PC-3 (cell line): ENCODE measurements at regions not wholly inside any gene's neighbourhood (a gene's known extent, or its start where the extent isn't known, plus 50 kb on each side); places are given as distances from the start of the nearest gene placed in this dataset.

Experiments
- ATAC-seq: fragments of 200-7000 bp; cut with Tn5 transposase; 2 replicates; pipeline ENCODE4 v1.9.1; 2020; ENCODE audit warnings: mild to moderate bottlenecking, moderate library complexity
- BruUV-seq: library from RNA; stranded (reverse); fragments of 400-500 nt; replicated peaks from 2 replicates; lab custom pipeline; 2021; lab: Mats Ljungman, UMichigan
- CTCF ChIA-PET: fragments of 300-600 bp; sonication (Branson Sonifier 250); formaldehyde crosslinking; loops from one replicate; lab custom pipeline; 2022; ENCODE audit warnings: antibody characterized with exemption; lab: Charles Lee
- POLR2A ChIA-PET: fragments of 300-600 bp; sonication (Branson Sonifier 250); formaldehyde crosslinking; loops from one replicate; lab custom pipeline; 2022; ENCODE audit warnings: antibody characterized with exemption; ENCODE audit not compliant: unreplicated experiment; lab: Charles Lee
- DNase-seq: peaks from one replicate; pipeline ENCODE4 v3.0.0-alpha.2; 2015
- H2AFZ ChIP-seq: fragments of 300-600 bp; sonication (generic); 2 replicates; pipeline ENCODE4 v1.6.0; 2016; ENCODE audit warnings: antibody characterized with exemption, low read length
- H3F3A ChIP-seq: fragments of 300-600 bp; sonication (generic); one replicate; pipeline ENCODE4 v1.6.0; 2017; ENCODE audit warnings: antibody characterized with exemption, low read length, control low read depth, mild to moderate bottlenecking; ENCODE audit not compliant: unreplicated experiment
- H3K27ac ChIP-seq: fragments of 300-600 bp; sonication (generic); 2 replicates; pipeline ENCODE4 v1.5.1; 2016; ENCODE audit warnings: mild to moderate bottlenecking, low read length
- H3K27me3 ChIP-seq: fragments of 300-600 bp; sonication (generic); 2 replicates; pipeline ENCODE4 v1.6.1; 2016; ENCODE audit warnings: low read length, mixed read lengths
- H3K36me3 ChIP-seq: fragments of 300-600 bp; sonication (generic); 2 replicates; pipeline ENCODE4 v1.6.1; 2016; ENCODE audit warnings: low read depth, mixed run types, low read length, mixed read lengths
- H3K4me1 ChIP-seq: fragments of 300-600 bp; sonication (generic); 2 replicates; pipeline ENCODE4 v1.5.1; 2016; ENCODE audit warnings: low read length; ENCODE audit not compliant: insufficient read depth
- H3K4me2 ChIP-seq: fragments of 300-600 bp; sonication (generic); 2 replicates; pipeline ENCODE4 v1.6.0; 2016; ENCODE audit warnings: low read length
- H3K4me3 ChIP-seq: fragments of 300-600 bp; sonication (generic); 2 replicates; pipeline ENCODE4 v1.5.1; 2016; ENCODE audit warnings: mild to moderate bottlenecking, low read length, mixed read lengths
- H3K79me2 ChIP-seq: fragments of 300-600 bp; sonication (generic); 2 replicates; pipeline ENCODE4 v1.6.1; 2017; ENCODE audit warnings: low read length, mixed read lengths
- H3K9ac ChIP-seq: fragments of 300-600 bp; sonication (generic); 2 replicates; pipeline ENCODE4 v1.6.0; 2016; ENCODE audit warnings: mild to moderate bottlenecking, low read length
- H3K9me2 ChIP-seq: fragments of 300-600 bp; sonication (generic); replicated peaks from 2 replicates; pipeline ENCODE4 v1.6.1; 2016; ENCODE audit warnings: mixed run types, low read length, mixed read lengths
- H3K9me3 ChIP-seq: fragments of 300-600 bp; sonication (generic); 2 replicates; pipeline ENCODE4 v1.6.1; 2016; ENCODE audit warnings: low read length, mixed read lengths
- H4K20me1 ChIP-seq: fragments of 300-600 bp; sonication (generic); 2 replicates; pipeline ENCODE4 v1.6.1; 2016; ENCODE audit warnings: low read length, mixed read lengths
- CTCF ChIP-seq: fragments of 300-600 bp; sonication (generic); conservative IDR thresholded peaks from 2 replicates; pipeline ENCODE4 v1.5.1; 2017; ENCODE audit warnings: antibody characterized with exemption, low read depth, mild to moderate bottlenecking, low read length
- EZH2 ChIP-seq: fragments of 300-600 bp; sonication (generic); IDR thresholded peaks from one replicate; pipeline ENCODE4 v1.6.1; 2017; ENCODE audit warnings: antibody characterized with exemption, mild to moderate bottlenecking, low read length; ENCODE audit not compliant: unreplicated experiment
- EZH2phosphoT487 ChIP-seq: fragments of 300-600 bp; sonication (generic); IDR thresholded peaks from 2 replicates; pipeline ENCODE4 v1.6.1; 2018; ENCODE audit warnings: mild to moderate bottlenecking, antibody characterized with exemption, low read length, borderline replicate concordance
- intact Hi-C: fragments of 100-400 bp; cut with micrococcal nuclease; formaldehyde crosslinking; loops from 2 replicates; pipeline ENCODE4 v1.9.0; 2023

GRCh38 chr2:18131761-18132160, 253.3 kb downstream of the KCNS3 start:
- BruUV-seq: no TSS peak
- CTCF ChIA-PET: no interaction called here
- Histone ChIP-seq H3K27ac (no peak overlapping the region), H3K4me2 (no peak overlapping the region), H2AFZ (no peak overlapping the region), H3K9ac (no peak overlapping the region), H3K9me3 (no peaks in the 10 kb centered on the region), H3K4me1 (no peaks in the 10 kb centered on the region), H3K27me3 (0 out of 2 replicates have a peak, but pooled peaks cover 2% of the 10 kb centered on the region), H3K36me3 (no peaks in the 10 kb centered on the region), H3F3A (no peaks in the 10 kb centered on the region), H3K4me3 (no peak overlapping the region), H3K79me2 (no peaks in the 10 kb centered on the region), H4K20me1 (no peaks in the 10 kb centered on the region), H3K9me2 (no peaks in the 10 kb centered on the region)
- intact Hi-C loops: no loop called here
- no peak for DNase-seq
- no peak for TF ChIP-seq CTCF
- no peak for TF ChIP-seq EZH2
- TF ChIP-seq EZH2phosphoT487: no peak
- ATAC-seq: no peak
- POLR2A ChIA-PET: no interaction called here

- H3K4me1 ChIP-seq: no peaks in the 10 kb centered on the region
- H3K9ac ChIP-seq: no peak overlapping the region
- POLR2A ChIA-PET: no interaction called here
- TF ChIP-seq EZH2 (no peak), EZH2phosphoT487 (no peak), CTCF (no peak)
- H3K79me2 ChIP-seq: no peaks in the 10 kb centered on the region
- H3K4me3 ChIP-seq: no peak overlapping the region
- H3K27ac ChIP-seq: no peak overlapping the region
- CTCF ChIA-PET: no interaction called here
- DNase-seq: no peak
- no peaks in the 10 kb centered on the region for H3K9me3 ChIP-seq
- BruUV-seq: no TSS peak
- H3K4me2 ChIP-seq: no peak overlapping the region
- H3K36me3 ChIP-seq: no peaks in the 10 kb centered on the region
- intact Hi-C loops: no loop called here
- no peak overlapping the region for H2AFZ ChIP-seq
- no peaks in the 10 kb centered on the region for H3K9me2 ChIP-seq
- no peak for ATAC-seq
- H4K20me1 ChIP-seq: no peaks in the 10 kb centered on the region
- H3K27me3 ChIP-seq: 0 out of 2 replicates have a peak, but pooled peaks cover 5% of the 10 kb centered on the region
- no peaks in the 10 kb centered on the region for H3F3A ChIP-seq
These were observed 250.9 kb downstream of the KCNS3 start for GRCh38 chr2:18129348-18129747.

GRCh38 chr2:18125303-18125702, 246.8 kb downstream of the KCNS3 start:
- H4K20me1 ChIP-seq: no peaks in the 10 kb centered on the region
- H3K79me2 ChIP-seq: no peaks in the 10 kb centered on the region
- no peaks in the 10 kb centered on the region for H3K9me3 ChIP-seq
- BruUV-seq: no TSS peak
- POLR2A ChIA-PET: no interaction called here
- no peaks in the 10 kb centered on the region for H3K36me3 ChIP-seq
- no peak overlapping the region for H3K9ac ChIP-seq
- no peaks in the 10 kb centered on the region for H3F3A ChIP-seq
- no peak overlapping the region for H3K4me3 ChIP-seq
- no peak overlapping the region for H3K27ac ChIP-seq
- no peaks in the 10 kb centered on the region for H3K4me1 ChIP-seq
- no peak for ATAC-seq
- 0 out of 2 replicates have a peak, but pooled peaks cover 7% of the 10 kb centered on the region for H3K27me3 ChIP-seq
- H3K9me2 ChIP-seq: no peaks in the 10 kb centered on the region
- TF ChIP-seq EZH2: no peak
- TF ChIP-seq EZH2phosphoT487: no peak
- TF ChIP-seq CTCF: no peak
- H2AFZ ChIP-seq: no peak overlapping the region
- no peak for DNase-seq
- no peak overlapping the region for H3K4me2 ChIP-seq
- CTCF ChIA-PET: interaction anchor here (0.6 kb wide), 1 partner anchor 24 kb away, joined by 5 read pairs; no protein-coding TSS in a partner anchor
- intact Hi-C loops: no loop called here
